H1 (cell line): ENCODE measurements at regions not wholly inside any gene's neighbourhood (a gene's known extent, or its start where the extent isn't known, plus 50 kb on each side); places are given as distances from the start of the nearest gene placed in this dataset.
A peak's percentile ranks its signal among the peaks of the same experiment; 100 is the strongest.

ENCODE experiments used
- CTCF ChIA-PET: fragments of 300-600 bp; sonication (Branson Sonifier 250); formaldehyde crosslinking; loops from one replicate; lab custom pipeline; 2021; ENCODE audit not compliant: partially characterized antibody; lab: Charles Lee
- POLR2A ChIA-PET: fragments of 300-600 bp; sonication (Branson Sonifier 250); formaldehyde crosslinking; loops from one replicate; lab custom pipeline; 2021; ENCODE audit warnings: inconsistent platforms; ENCODE audit not compliant: partially characterized antibody; lab: Charles Lee
- DNase-seq, 2 experiments: peaks; one replicate each; pipeline versions ENCODE4 v3.0.0 to v3.0.0-alpha.2; 2010 to 2022; ENCODE audit warnings: low spot score in 2 of 2, low read depth in 1 of 2, mixed read lengths in 1 of 2
- FAIRE-seq: peaks from 2 replicates; lab custom pipeline; 2011; peaks lifted over from hg19 to GRCh38; lab: Jason Lieb, UNC
- H2AFZ ChIP-seq: 2 replicates; pipeline ENCODE4 v1.8.1; 2012; ENCODE audit warnings: low read length, inconsistent platforms
- H2AK5ac ChIP-seq: 2 replicates; pipeline ENCODE4 v1.6.1; 2013; ENCODE audit warnings: low read depth, low read length
- H2BK120ac ChIP-seq: replicated peaks from 2 replicates; pipeline ENCODE3; 2013; ENCODE audit warnings: low read depth, low read length, inconsistent platforms
- H2BK12ac ChIP-seq: 2 replicates; pipeline ENCODE4 v1.6.1; 2013; ENCODE audit warnings: low read depth, low read length
- H2BK15ac ChIP-seq: 2 replicates; pipeline ENCODE4 v1.6.1; 2013; ENCODE audit warnings: low read length
- H2BK20ac ChIP-seq: 2 replicates; pipeline ENCODE4 v1.6.1; 2013; ENCODE audit warnings: low read length
- H2BK5ac ChIP-seq: 2 replicates; pipeline ENCODE4 v1.6.1; 2013; ENCODE audit warnings: low read depth, low read length
- H3K14ac ChIP-seq: 2 replicates; pipeline ENCODE4 v1.6.1; 2013; ENCODE audit warnings: inconsistent platforms; ENCODE audit not compliant: insufficient read length
- H3K18ac ChIP-seq: 2 replicates; pipeline ENCODE4 v1.6.1; 2013; ENCODE audit warnings: low read length; ENCODE audit errors: extremely low read depth
- H3K23ac ChIP-seq: 2 replicates; pipeline ENCODE4 v1.6.1; 2013; ENCODE audit warnings: inconsistent platforms; ENCODE audit not compliant: insufficient read length
- H3K23me2 ChIP-seq: 2 replicates; pipeline ENCODE4 v1.6.1; 2013; ENCODE audit warnings: low read depth, low read length
- H3K27ac ChIP-seq: 2 replicates; pipeline ENCODE4 v1.6.1; 2011; ENCODE audit warnings: low read depth, low read length, inconsistent platforms
- H3K27me3 ChIP-seq, 4 experiments: replicated peaks in 1 of 4; 1 replicate in 1 of 4; 2 replicates in 3 of 4; pipeline versions ENCODE4 v1.6.1 to v1.8.1; 2011 to 2013; ENCODE audit warnings: low read length in 3 of 4, mild to moderate bottlenecking in 3 of 4, inconsistent platforms in 2 of 4, mixed read lengths in 2 of 4, moderate library complexity in 1 of 4; ENCODE audit not compliant: control insufficient read depth in 3 of 4, insufficient read depth in 3 of 4; ENCODE audit errors: extremely low read depth in 1 of 4
- H3K36me3 ChIP-seq, 4 experiments: 2 replicates each; pipeline versions ENCODE4 v1.6.1 to v1.8.1; 2011 to 2013; ENCODE audit warnings: mild to moderate bottlenecking in 4 of 4, low read length in 3 of 4, moderate library complexity in 2 of 4, control low read depth in 1 of 4, inconsistent platforms in 1 of 4; ENCODE audit not compliant: insufficient read depth in 4 of 4, control insufficient read depth in 2 of 4
- H3K4ac ChIP-seq: replicated peaks from 2 replicates; pipeline ENCODE3; 2013; ENCODE audit warnings: low read length, low read depth, mixed read lengths, inconsistent platforms; ENCODE audit not compliant: insufficient read length
- H3K4me1 ChIP-seq, 4 experiments: replicated peaks in 1 of 4; 1 replicate in 1 of 4; 2 replicates in 3 of 4; pipeline versions ENCODE4 v1.6.1 to v1.8.1; 2011 to 2013; ENCODE audit warnings: low read length in 3 of 4, inconsistent platforms in 2 of 4, mixed read lengths in 1 of 4; ENCODE audit not compliant: insufficient read depth in 4 of 4, control insufficient read depth in 3 of 4
- H3K4me2 ChIP-seq, 2 experiments: 2 replicates each; pipeline versions ENCODE4 v1.6.1 to v1.8.1; 2011 to 2013; ENCODE audit warnings: low read depth in 2 of 2, low read length in 2 of 2, control low read depth in 1 of 2, inconsistent platforms in 1 of 2, mild to moderate bottlenecking in 1 of 2; ENCODE audit not compliant: insufficient read depth in 1 of 2
- H3K4me3 ChIP-seq, 4 experiments: fragments of 200-600, 300-600 bp in 1 of 4; sonication (generic), shearing (Covaris generic), sonication (Bioruptor Twin) in 1 of 4; 2 replicates each; pipeline versions ENCODE4 v1.5.1 to v1.8.1; 2011 to 2016; ENCODE audit warnings: low read length in 4 of 4, low read depth in 3 of 4, control low read depth in 2 of 4, inconsistent platforms in 2 of 4, mild to moderate bottlenecking in 2 of 4, mixed read lengths in 1 of 4, moderate library complexity in 1 of 4; ENCODE audit not compliant: insufficient read depth in 2 of 4; ENCODE audit errors: extremely low read depth in 1 of 4
- H3K56ac ChIP-seq: replicated peaks from 2 replicates; pipeline ENCODE3; 2013; ENCODE audit warnings: low read depth, mild to moderate bottlenecking, mixed read lengths, low read length, inconsistent platforms; ENCODE audit not compliant: insufficient read length
- H3K79me1 ChIP-seq: 2 replicates; pipeline ENCODE4 v1.6.1; 2013; ENCODE audit warnings: low read depth, low read length, control low read depth
- H3K79me2 ChIP-seq, 2 experiments: 2 replicates each; pipeline versions ENCODE4 v1.6.1 to v1.8.1; 2012 to 2013; ENCODE audit warnings: low read length in 2 of 2, mild to moderate bottlenecking in 2 of 2, inconsistent platforms in 1 of 2; ENCODE audit not compliant: insufficient read depth in 2 of 2, control insufficient read depth in 1 of 2
- H3K9ac ChIP-seq, 4 experiments: replicated peaks in 1 of 4; 1 replicate in 1 of 4; 2 replicates in 3 of 4; pipeline versions ENCODE4 v1.6.1 to v1.8.1; 2011 to 2013; ENCODE audit warnings: low read depth in 3 of 4, low read length in 3 of 4, control low read depth in 2 of 4, mild to moderate bottlenecking in 2 of 4, moderate library complexity in 2 of 4, inconsistent platforms in 1 of 4; ENCODE audit errors: extremely low read depth in 1 of 4
- H3K9me3 ChIP-seq, 2 experiments: 2 replicates each; pipeline versions ENCODE4 v1.6.1 to v1.8.1; 2012 to 2013; ENCODE audit warnings: mild to moderate bottlenecking in 2 of 2, moderate library complexity in 2 of 2, control low read depth in 1 of 2, inconsistent platforms in 1 of 2, low read depth in 1 of 2, low read length in 1 of 2, mixed read lengths in 1 of 2; ENCODE audit not compliant: insufficient read depth in 2 of 2
- H4K20me1 ChIP-seq, 2 experiments: replicated peaks in 1 of 2; 2 replicates each; pipeline versions ENCODE3 to v1.8.1; 2011 to 2013; ENCODE audit warnings: inconsistent platforms in 2 of 2, low read length in 2 of 2, mild to moderate bottlenecking in 1 of 2; ENCODE audit not compliant: insufficient read depth in 2 of 2, control insufficient read depth in 1 of 2
- H4K5ac ChIP-seq: 2 replicates; pipeline ENCODE4 v1.6.1; 2013; ENCODE audit warnings: low read length, low read depth, mixed read lengths, inconsistent platforms; ENCODE audit not compliant: insufficient read length
- H4K8ac ChIP-seq: 2 replicates; pipeline ENCODE4 v1.8.0; 2013; ENCODE audit warnings: mild to moderate bottlenecking, moderate library complexity, low read length, inconsistent platforms; ENCODE audit not compliant: insufficient read depth; ENCODE audit errors: extremely low read depth
- H4K91ac ChIP-seq: replicated peaks from 2 replicates; pipeline ENCODE3; 2013; ENCODE audit warnings: low read length, mixed read lengths, inconsistent platforms; ENCODE audit not compliant: insufficient read length
- BACH1 ChIP-seq: IDR thresholded peaks from 2 replicates; pipeline ENCODE4 v1.6.1; 2012; ENCODE audit warnings: low read length, improper control_type of control experiment
- EP300 ChIP-seq, 2 experiments: IDR thresholded peaks; 1 replicate in 1 of 2; 2 replicates in 1 of 2; pipeline ENCODE4 v1.6.1; 2011 to 2012; ENCODE audit warnings: low read depth in 2 of 2, low read length in 2 of 2, mild to moderate bottlenecking in 2 of 2, borderline replicate concordance in 1 of 2, inconsistent platforms in 1 of 2, moderate library complexity in 1 of 2
- FOSL1 ChIP-seq: IDR thresholded peaks from 2 replicates; pipeline ENCODE4 v1.6.1; 2011; ENCODE audit warnings: mild to moderate bottlenecking, low read depth, low read length, moderate library complexity; ENCODE audit not compliant: insufficient read depth
- HDAC6 ChIP-seq: IDR thresholded peaks from one replicate; pipeline ENCODE4 v1.7.1; 2012; ENCODE audit warnings: low read depth, mild to moderate bottlenecking, inconsistent platforms, low read length, moderate library complexity
- NANOG ChIP-seq: IDR thresholded peaks from 2 replicates; pipeline ENCODE4 v1.6.1; 2011; ENCODE audit warnings: low read length, low read depth, mild to moderate bottlenecking, inconsistent platforms; ENCODE audit not compliant: insufficient read depth, poor library complexity, severe bottlenecking
- POLR2A ChIP-seq, 2 experiments: IDR thresholded peaks; 1 replicate in 1 of 2; 2 replicates in 1 of 2; pipeline ENCODE4 v1.6.1; 2011; ENCODE audit warnings: low read depth in 2 of 2, low read length in 2 of 2, mild to moderate bottlenecking in 2 of 2; ENCODE audit errors: control extremely low read depth in 1 of 2
- RFX5 ChIP-seq: IDR thresholded peaks from 2 replicates; pipeline ENCODE4 v1.6.1; 2011; ENCODE audit warnings: low read depth, low read length, improper control_type of control experiment, borderline replicate concordance
- RXRA ChIP-seq: IDR thresholded peaks from 2 replicates; pipeline ENCODE4 v1.6.1; 2011; ENCODE audit warnings: low read depth, mild to moderate bottlenecking, low read length, moderate library complexity; ENCODE audit not compliant: insufficient read depth
- SP4 ChIP-seq: IDR thresholded peaks from 2 replicates; pipeline ENCODE4 v1.6.1; 2012; ENCODE audit warnings: low read length, inconsistent platforms
- SRF ChIP-seq: IDR thresholded peaks from 2 replicates; pipeline ENCODE4 v1.6.1; 2011; ENCODE audit warnings: mild to moderate bottlenecking, low read depth, low read length, moderate library complexity
- TAF7 ChIP-seq: optimal IDR thresholded peaks from 2 replicates; pipeline ENCODE3; 2011; ENCODE audit warnings: low read depth, mild to moderate bottlenecking, inconsistent platforms, low read length, moderate library complexity, borderline replicate concordance
- TBP ChIP-seq: IDR thresholded peaks from 2 replicates; pipeline ENCODE4 v1.6.1; 2011; ENCODE audit warnings: low read depth, low read length, improper control_type of control experiment
- TCF12 ChIP-seq: IDR thresholded peaks from 2 replicates; pipeline ENCODE4 v1.6.1; 2011; ENCODE audit warnings: low read depth, mild to moderate bottlenecking, low read length
- whole genome bisulfite sequencing, 2 experiments: shearing (Covaris generic) in 1 of 2; methylation state at CpG; one replicate each; pipeline versions ENCODE4 v1.1.6 to v1.1.7; 2013 to 2015; ENCODE audit warnings: low lambda C conversion rate in 2 of 2, mixed read lengths in 2 of 2, inconsistent platforms in 1 of 2, low coverage in 1 of 2, missing lambda C conversion rate in 1 of 2; ENCODE audit not compliant: insufficient replicate concordance in 2 of 2, insufficient coverage in 1 of 2, insufficient read length in 1 of 2; ENCODE audit errors: extremely low coverage in 1 of 2, missing lambda C conversion rate in 1 of 2; 5-methylcytosine and 5-hydroxymethylcytosine counted together
- TF ChIP-seq, protein P1 (sequence below): IDR thresholded peaks from 2 replicates; pipeline ENCODE4 v1.6.1; 2012; ENCODE audit warnings: low read length, inconsistent platforms

DNA sequence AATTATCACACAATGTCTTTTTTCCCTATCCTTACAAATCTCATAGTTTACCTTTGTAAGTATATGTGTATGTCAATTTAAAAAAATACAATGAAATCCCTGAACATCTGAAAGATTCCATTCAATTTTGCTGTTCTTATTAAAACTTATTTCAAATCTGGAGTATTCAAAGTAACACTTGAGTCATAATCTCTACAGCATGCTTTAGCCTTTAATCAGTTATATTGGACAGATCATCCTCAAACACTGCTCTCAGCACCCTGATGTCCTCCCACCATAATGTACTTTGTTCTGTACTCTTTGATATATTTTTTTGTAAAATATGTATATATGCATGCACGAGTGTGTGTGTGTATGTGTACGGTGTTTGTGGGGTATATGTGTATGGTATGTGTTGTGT lies 83.0 kb upstream of the RPS6KA2 start:
- CTCF ChIA-PET, result no interaction called here
- Histone ChIP-seq H3K4me1 (no peaks in the 10 kb centered on the region; a peak in 1 of 7 replicates), H3K4ac (no peak overlapping the region), H4K5ac (no peak overlapping the region), H4K20me1 (peaks cover 0 to 2% of the 10 kb centered on the region in 2 experiments), H2BK20ac (no peak overlapping the region), H3K23ac (no peak overlapping the region), H3K23me2 (peaks cover 1% of the 10 kb centered on the region; the same call in 1 of the 2 replicates), H3K56ac (peak overlapping the region; percentile 19), H2BK120ac (no peak overlapping the region), H3K27ac (no peak overlapping the region), H4K8ac (no peak overlapping the region), H3K9me3 (no peaks in the 10 kb centered on the region), H4K91ac (no peak overlapping the region), H2BK5ac (no peak overlapping the region), H3K79me2 (no peaks in the 10 kb centered on the region), H3K18ac (no peak overlapping the region), H2AFZ (no peak overlapping the region), H2BK12ac (no peak overlapping the region), H2AK5ac (no peak overlapping the region), H3K27me3 (peaks cover 0 to 7% (median 3%) of the 10 kb centered on the region in 4 experiments; a peak in 3 of 7 replicates), H3K9ac (no peak overlapping the region), H3K4me2 (no peak overlapping the region), H2BK15ac (no peak overlapping the region), H3K36me3 (no peaks in the 10 kb centered on the region), H3K14ac (no peak overlapping the region), H3K4me3 (no peak overlapping the region), H3K79me1 (no peaks in the 10 kb centered on the region)
- no peak for DNase-seq
- no peak for FAIRE-seq
- WGBS, 2 experiments, result 80 to 100% methylated on average over 1 to 2 of the region's 2 CpGs
- POLR2A ChIA-PET, result no interaction called here
- no peak for TF ChIP-seq SP4
- no peak for TF ChIP-seq TAF7
- no peak for TF ChIP-seq TCF12
- TF ChIP-seq NANOG, result no peak
- TF ChIP-seq TBP, result no peak
- TF ChIP-seq SRF, result no peak
- TF ChIP-seq FOSL1, result no peak
- no peak for TF ChIP-seq RXRA
- TF ChIP-seq BACH1, result no peak
- no peak for TF ChIP-seq HDAC6
- TF ChIP-seq POLR2A (IDR thresholded peaks at IDR 0.05; ENCODE audit: control extremely low read depth in 1 of 2, low read depth in 2 of 2, low read length in 2 of 2), result no peak
- no peak for TF ChIP-seq RFX5
- TF ChIP-seq EP300 (IDR thresholded peaks at IDR 0.05; ENCODE audit: borderline replicate concordance in 1 of 2, low read depth in 2 of 2, low read length in 2 of 2), result no peak
- TF ChIP-seq, protein P1, sequence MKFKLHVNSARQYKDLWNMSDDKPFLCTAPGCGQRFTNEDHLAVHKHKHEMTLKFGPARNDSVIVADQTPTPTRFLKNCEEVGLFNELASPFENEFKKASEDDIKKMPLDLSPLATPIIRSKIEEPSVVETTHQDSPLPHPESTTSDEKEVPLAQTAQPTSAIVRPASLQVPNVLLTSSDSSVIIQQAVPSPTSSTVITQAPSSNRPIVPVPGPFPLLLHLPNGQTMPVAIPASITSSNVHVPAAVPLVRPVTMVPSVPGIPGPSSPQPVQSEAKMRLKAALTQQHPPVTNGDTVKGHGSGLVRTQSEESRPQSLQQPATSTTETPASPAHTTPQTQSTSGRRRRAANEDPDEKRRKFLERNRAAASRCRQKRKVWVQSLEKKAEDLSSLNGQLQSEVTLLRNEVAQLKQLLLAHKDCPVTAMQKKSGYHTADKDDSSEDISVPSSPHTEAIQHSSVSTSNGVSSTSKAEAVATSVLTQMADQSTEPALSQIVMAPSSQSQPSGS, result no peak
